HEK293T (cell line): ENCODE measurements at regions not wholly inside any gene's neighbourhood (a gene's known extent, or its start where the extent isn't known, plus 50 kb on each side); places are given as distances from the start of the nearest gene placed in this dataset.

Source experiments
- ARNT ChIP-seq: fragments of 450-650 bp; IDR thresholded peaks from 2 replicates; pipeline ENCODE4 v1.6.1; 2017; ENCODE audit warnings: mild to moderate bottlenecking
- FOXA1 ChIP-seq: fragments of 450-650 bp; IDR thresholded peaks from 2 replicates; pipeline ENCODE4 v1.6.1; 2016; ENCODE audit warnings: mild to moderate bottlenecking
- FOXM1 ChIP-seq: fragments of 450-650 bp; IDR thresholded peaks from 2 replicates; pipeline ENCODE4 v1.6.1; 2017; ENCODE audit warnings: mild to moderate bottlenecking, borderline replicate concordance
- LEF1 ChIP-seq: fragments of 450-650 bp; IDR thresholded peaks from 2 replicates; pipeline ENCODE4 v1.6.1; 2017; ENCODE audit warnings: mild to moderate bottlenecking, borderline replicate concordance
- SUZ12 ChIP-seq: fragments of 450-650 bp; IDR thresholded peaks from 2 replicates; pipeline ENCODE4 v1.6.1; 2016; ENCODE audit warnings: mild to moderate bottlenecking
- TARDBP ChIP-seq: fragments of 450-650 bp; IDR thresholded peaks from 2 replicates; pipeline ENCODE4 v1.6.1; 2016
- ZNF384 ChIP-seq: fragments of 450-650 bp; IDR thresholded peaks from 2 replicates; pipeline ENCODE4 v1.6.1; 2016
- TF ChIP-seq, protein P1 (sequence below): fragments of 450-650 bp; IDR thresholded peaks from 2 replicates; pipeline ENCODE4 v1.6.1; 2016

DNA sequence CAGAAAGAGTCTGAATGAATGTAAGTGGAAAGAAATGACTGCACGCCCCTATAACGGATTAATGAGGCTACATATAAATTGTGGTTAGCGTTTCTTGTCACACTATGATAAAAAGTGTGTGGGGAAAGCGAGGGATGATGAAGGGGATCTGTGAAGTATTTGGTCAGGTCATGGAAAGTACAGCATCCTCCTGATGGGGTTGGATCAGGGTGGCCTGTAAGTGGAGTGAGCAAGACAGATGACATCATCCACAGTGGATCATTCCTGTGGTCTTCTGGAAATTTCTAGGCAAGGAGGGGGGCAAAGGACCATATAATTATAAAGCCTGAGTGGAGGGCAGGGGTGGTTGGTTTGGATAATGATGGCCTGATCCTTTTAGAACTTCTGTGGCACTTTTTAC, 606.0 kb downstream of the INHBA start:
- TF ChIP-seq SUZ12, result no peak
- TF ChIP-seq LEF1, result no peak
- TF ChIP-seq ARNT, result no peak
- TF ChIP-seq FOXM1, result no peak
- no peak for TF ChIP-seq TARDBP
- TF ChIP-seq, protein P1, sequence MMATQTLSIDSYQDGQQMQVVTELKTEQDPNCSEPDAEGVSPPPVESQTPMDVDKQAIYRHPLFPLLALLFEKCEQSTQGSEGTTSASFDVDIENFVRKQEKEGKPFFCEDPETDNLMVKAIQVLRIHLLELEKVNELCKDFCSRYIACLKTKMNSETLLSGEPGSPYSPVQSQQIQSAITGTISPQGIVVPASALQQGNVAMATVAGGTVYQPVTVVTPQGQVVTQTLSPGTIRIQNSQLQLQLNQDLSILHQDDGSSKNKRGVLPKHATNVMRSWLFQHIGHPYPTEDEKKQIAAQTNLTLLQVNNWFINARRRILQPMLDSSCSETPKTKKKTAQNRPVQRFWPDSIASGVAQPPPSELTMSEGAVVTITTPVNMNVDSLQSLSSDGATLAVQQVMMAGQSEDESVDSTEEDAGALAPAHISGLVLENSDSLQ, result no peak
- TF ChIP-seq ZNF384, result no peak
- no peak for TF ChIP-seq FOXA1
